BJ (cell line): ENCODE measurements at regions not wholly inside any gene's neighbourhood (a gene's known extent, or its start where the extent isn't known, plus 50 kb on each side); places are given as distances from the start of the nearest gene placed in this dataset.

Experiments
- CTCF ChIA-PET: fragments of 350-600 bp; formaldehyde crosslinking; extraction: SDS; loops from one replicate; lab custom pipeline; 2021; ENCODE audit warnings: antibody characterized with exemption, inconsistent platforms; lab: Yijun Ruan, JAX
- POLR2A ChIA-PET: fragments of 300-600 bp; sonication (Branson Sonifier 250); formaldehyde crosslinking; extraction: SDS; loops from one replicate; lab custom pipeline; 2021; ENCODE audit warnings: antibody characterized with exemption; lab: Charles Lee
- DNase-seq: peaks from one replicate; pipeline ENCODE4 v3.0.0-alpha.2; 2011; ENCODE audit warnings: low read depth
- H3K27me3 ChIP-seq: 2 replicates; pipeline ENCODE4 v1.6.0; 2011; ENCODE audit warnings: low read length; ENCODE audit not compliant: control insufficient read depth, insufficient read depth
- H3K36me3 ChIP-seq: 2 replicates; pipeline ENCODE4 v1.5.1; 2011; ENCODE audit warnings: low read length; ENCODE audit not compliant: control insufficient read depth, insufficient read depth
- H3K4me3 ChIP-seq: 2 replicates; pipeline ENCODE4 v1.5.1; 2011; ENCODE audit warnings: low read depth, mild to moderate bottlenecking, control low read depth, low read length
- CTCF ChIP-seq: IDR thresholded peaks from 2 replicates; pipeline ENCODE4 v1.5.1; 2011; ENCODE audit warnings: low read depth, mild to moderate bottlenecking, control low read depth, inconsistent platforms, low read length, moderate library complexity; ENCODE audit not compliant: insufficient read depth

GRCh38 chrX:9108054-9108453 lies 74.1 kb upstream of the FAM9B start:
- Histone ChIP-seq H3K27me3 (no peaks in the 10 kb centered on the region), H3K36me3 (no peaks in the 10 kb centered on the region), H3K4me3 (no peak overlapping the region)
- ChIA-PET CTCF (no interaction called here), POLR2A (no interaction called here)
- no peak for DNase-seq
- no peak for TF ChIP-seq CTCF

- ChIA-PET POLR2A (no interaction called here), CTCF (no interaction called here)
- H3K4me3 ChIP-seq: no peak overlapping the region
- TF ChIP-seq CTCF: no peak
- DNase-seq: no peak
- no peaks in the 10 kb centered on the region for H3K27me3 ChIP-seq
- no peaks in the 10 kb centered on the region for H3K36me3 ChIP-seq
Observed at GRCh38 chrX:9110808-9111207, 76.9 kb upstream of the FAM9B start.

- POLR2A ChIA-PET: no interaction called here
- CTCF ChIA-PET: no interaction called here
- Histone ChIP-seq H3K4me3 (no peak overlapping the region), H3K27me3 (no peaks in the 10 kb centered on the region), H3K36me3 (no peaks in the 10 kb centered on the region)
- TF ChIP-seq CTCF: no peak
- no peak for DNase-seq
Observed at GRCh38 chrX:9114245-9114644, 80.3 kb upstream of the FAM9B start.

GRCh38 chrX:9117851-9118250 lies 83.9 kb upstream of the FAM9B start:
- H3K36me3 ChIP-seq: no peaks in the 10 kb centered on the region
- DNase-seq: no peak
- TF ChIP-seq CTCF: no peak
- H3K27me3 ChIP-seq: no peaks in the 10 kb centered on the region
- ChIA-PET CTCF (no interaction called here), POLR2A (no interaction called here)
- H3K4me3 ChIP-seq: no peak overlapping the region

GRCh38 chrX:9122519-9123245 lies 88.8 kb upstream of the FAM9B start:
- TF ChIP-seq CTCF: no peak
- no peaks in the 10 kb centered on the region for H3K36me3 ChIP-seq
- no peak for DNase-seq
- POLR2A ChIA-PET: no interaction called here
- CTCF ChIA-PET: no interaction called here
- H3K4me3 ChIP-seq: no peak overlapping the region
- no peaks in the 10 kb centered on the region for H3K27me3 ChIP-seq
